H1 (cell line): ENCODE measurements at regions not wholly inside any gene's neighbourhood (a gene's known extent, or its start where the extent isn't known, plus 50 kb on each side); places are given as distances from the start of the nearest gene placed in this dataset.

Experiments used
- GTF2F1 ChIP-seq: IDR thresholded peaks from 2 replicates; pipeline ENCODE4 v1.6.1; 2012; ENCODE audit warnings: low read depth, low read length, improper control_type of control experiment, borderline replicate concordance
- RBBP5 ChIP-seq: IDR thresholded peaks from 2 replicates; pipeline ENCODE4 v1.7.1; 2012; ENCODE audit warnings: low read depth, mild to moderate bottlenecking, inconsistent platforms, low read length, moderate library complexity, borderline replicate concordance
- TF ChIP-seq, protein P1 (sequence below): IDR thresholded peaks from 2 replicates; pipeline ENCODE4 v1.6.1; 2011; ENCODE audit warnings: low read length, improper control_type of control experiment

DNA sequence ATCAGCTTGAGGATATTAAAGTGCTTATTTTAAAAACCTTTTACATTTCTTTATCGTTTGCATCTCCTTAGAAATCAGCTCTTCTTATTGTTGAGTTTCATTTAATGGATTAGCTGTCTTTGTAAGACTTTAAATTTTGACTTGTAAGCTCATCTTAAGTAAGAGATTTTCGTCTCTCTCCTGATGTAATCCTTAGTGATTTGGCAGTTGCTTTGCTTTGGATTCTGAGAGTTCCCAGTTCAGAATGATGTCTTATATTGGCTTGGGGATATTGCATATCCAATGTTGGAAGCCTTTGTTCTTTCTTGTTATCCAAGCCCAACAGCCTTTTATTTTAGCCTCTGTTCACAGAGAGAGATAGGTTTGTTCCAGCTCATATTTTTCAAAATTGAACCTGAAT, 212.1 kb downstream of the ARL6IP6 start (continued):
- TF ChIP-seq GTF2F1 (no peak), RBBP5 (no peak)
- TF ChIP-seq, protein P1, sequence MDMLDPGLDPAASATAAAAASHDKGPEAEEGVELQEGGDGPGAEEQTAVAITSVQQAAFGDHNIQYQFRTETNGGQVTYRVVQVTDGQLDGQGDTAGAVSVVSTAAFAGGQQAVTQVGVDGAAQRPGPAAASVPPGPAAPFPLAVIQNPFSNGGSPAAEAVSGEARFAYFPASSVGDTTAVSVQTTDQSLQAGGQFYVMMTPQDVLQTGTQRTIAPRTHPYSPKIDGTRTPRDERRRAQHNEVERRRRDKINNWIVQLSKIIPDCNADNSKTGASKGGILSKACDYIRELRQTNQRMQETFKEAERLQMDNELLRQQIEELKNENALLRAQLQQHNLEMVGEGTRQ, result no peak
- TF ChIP-seq, all 59 proteins: peak for 0
